Loucy (cell line): ENCODE measurements at regions not wholly inside any gene's neighbourhood (a gene's known extent, or its start where the extent isn't known, plus 50 kb on each side); places are given as distances from the start of the nearest gene placed in this dataset.

Source experiments
- CTCF ChIP-seq: fragments of 200-600 bp; sonication (generic); conservative IDR thresholded peaks from 2 replicates; pipeline ENCODE4 v1.5.1; 2014; ENCODE audit warnings: mild to moderate bottlenecking, antibody characterized with exemption, low read length
- EZH2phosphoT487 ChIP-seq: fragments of 200-600 bp; IDR thresholded peaks from 2 replicates; pipeline ENCODE4 v1.6.1; 2018; ENCODE audit warnings: antibody characterized with exemption, mild to moderate bottlenecking, moderate library complexity, borderline replicate concordance

GRCh38 chr9:87016681-87017080, 69.4 kb upstream of the GAS1 start:
- TF ChIP-seq CTCF, result no peak
- TF ChIP-seq EZH2phosphoT487, result no peak
